HS-5 (cell line): ENCODE measurements at regions not wholly inside any gene's neighbourhood (a gene's known extent, or its start where the extent isn't known, plus 50 kb on each side); places are given as distances from the start of the nearest gene placed in this dataset.

ENCODE experiments used
- DNase-seq: peaks from one replicate; pipeline ENCODE4 v3.0.0-alpha.2; 2012; ENCODE audit warnings: low read depth

- no peak for DNase-seq
Observed at GRCh38 chr6:44608175-44608574, 220.7 kb downstream of the CDC5L start.

- no peak for DNase-seq
Observed at GRCh38 chr6:44609051-44609612, 221.6 kb downstream of the CDC5L start.

GRCh38 chr6:44614396-44614795, 226.9 kb downstream of the CDC5L start:
- no peak for DNase-seq

- DNase-seq, result no peak
Observed at GRCh38 chr6:44615621-44616020, 228.1 kb downstream of the CDC5L start.

- DNase-seq, result no peak
Observed at GRCh38 chr6:44617416-44617815, 229.9 kb downstream of the CDC5L start.

- DNase-seq, result no peak
Observed at GRCh38 chr6:44618371-44618770, 230.9 kb downstream of the CDC5L start.

- no peak for DNase-seq
Observed at GRCh38 chr6:44620922-44621321, 233.4 kb downstream of the CDC5L start.

- DNase-seq, result no peak
Observed at GRCh38 chr6:44621846-44622245, 234.3 kb downstream of the CDC5L start.

GRCh38 chr6:44622555-44622954, 235.0 kb downstream of the CDC5L start:
- DNase-seq, result no peak

- no peak for DNase-seq
Observed at GRCh38 chr6:44622956-44623355, 235.4 kb downstream of the CDC5L start.

GRCh38 chr6:44624226-44624625, 236.7 kb downstream of the CDC5L start:
- DNase-seq, result no peak

GRCh38 chr6:44624936-44625573, 237.5 kb downstream of the CDC5L start:
- DNase-seq, result no peak

GRCh38 chr6:44625996-44626395, 238.5 kb downstream of the CDC5L start:
- DNase-seq, result no peak

- DNase-seq, result no peak
Observed at GRCh38 chr6:44626616-44627015, 239.1 kb downstream of the CDC5L start.

GRCh38 chr6:44627091-44627882, 239.8 kb downstream of the CDC5L start:
- no peak for DNase-seq

- no peak for DNase-seq
Observed at GRCh38 chr6:44627883-44628271, 240.4 kb downstream of the CDC5L start.

GRCh38 chr6:44628347-44628746, 240.8 kb downstream of the CDC5L start:
- DNase-seq, result no peak

- no peak for DNase-seq
Observed at GRCh38 chr6:44629636-44630035, 242.1 kb downstream of the CDC5L start.

GRCh38 chr6:44630125-44631028, 242.9 kb downstream of the CDC5L start:
- DNase-seq, result no peak

- DNase-seq, result no peak
Observed at GRCh38 chr6:44631968-44632367, 244.5 kb downstream of the CDC5L start.

GRCh38 chr6:44634321-44634720, 246.8 kb downstream of the CDC5L start:
- no peak for DNase-seq

- DNase-seq, result no peak
Observed at GRCh38 chr6:44635486-44635885, 248.0 kb downstream of the CDC5L start.
